Cardiac fibroblast (primary cell): ENCODE measurements at regions not wholly inside any gene's neighbourhood (a gene's known extent, or its start where the extent isn't known, plus 50 kb on each side); places are given as distances from the start of the nearest gene placed in this dataset.

Experiments
- DNase-seq, 2 donors: peaks; one replicate each; pipeline versions ENCODE4 v3.0.0 to v3.0.0-alpha.2; 2010; ENCODE audit warnings: low read depth in 2 of 2
- H3K4me3 ChIP-seq, 2 donors: replicated peaks in 1 of 2; 1 replicate in 1 of 2; 2 replicates in 1 of 2; pipeline ENCODE4 v1.5.1; 2011; ENCODE audit warnings: low read depth in 2 of 2, low read length in 2 of 2, mild to moderate bottlenecking in 2 of 2, moderate library complexity in 1 of 2
- TF ChIP-seq, protein P1 (sequence below): IDR thresholded peaks from one replicate; pipeline ENCODE4 v1.5.1; 2011; ENCODE audit warnings: low read depth, mild to moderate bottlenecking, low read length, inconsistent platforms

DNA sequence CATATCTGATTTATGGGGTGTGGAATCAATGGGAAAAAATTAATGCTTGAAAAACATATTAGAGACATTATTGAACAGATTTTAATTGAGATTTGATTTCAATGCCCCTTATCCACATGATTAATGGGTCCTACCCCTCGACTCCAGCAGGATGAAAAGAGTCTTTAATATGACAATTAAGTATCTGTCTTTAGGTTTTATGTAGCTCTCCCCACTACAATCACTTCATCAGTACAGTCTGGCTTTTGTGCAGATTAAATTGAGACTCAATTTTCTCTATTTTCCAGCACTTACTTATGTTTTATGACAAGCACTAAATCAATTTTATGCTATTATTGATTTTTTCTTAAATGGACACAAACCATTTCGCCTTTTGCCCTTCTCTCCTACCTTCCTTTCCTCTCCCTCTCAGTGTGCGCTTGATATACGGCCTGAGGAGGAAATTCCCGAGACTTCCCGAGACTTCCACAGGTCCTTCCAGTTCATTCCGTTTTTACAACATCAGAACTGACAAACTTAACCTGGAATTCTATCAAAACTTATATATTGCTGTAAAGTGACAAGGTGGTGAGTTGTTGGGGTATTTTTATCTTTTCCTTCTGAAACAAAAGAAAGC, 555.1 kb upstream of the SALL3 start:
- no peak for DNase-seq
- TF ChIP-seq, protein P1, sequence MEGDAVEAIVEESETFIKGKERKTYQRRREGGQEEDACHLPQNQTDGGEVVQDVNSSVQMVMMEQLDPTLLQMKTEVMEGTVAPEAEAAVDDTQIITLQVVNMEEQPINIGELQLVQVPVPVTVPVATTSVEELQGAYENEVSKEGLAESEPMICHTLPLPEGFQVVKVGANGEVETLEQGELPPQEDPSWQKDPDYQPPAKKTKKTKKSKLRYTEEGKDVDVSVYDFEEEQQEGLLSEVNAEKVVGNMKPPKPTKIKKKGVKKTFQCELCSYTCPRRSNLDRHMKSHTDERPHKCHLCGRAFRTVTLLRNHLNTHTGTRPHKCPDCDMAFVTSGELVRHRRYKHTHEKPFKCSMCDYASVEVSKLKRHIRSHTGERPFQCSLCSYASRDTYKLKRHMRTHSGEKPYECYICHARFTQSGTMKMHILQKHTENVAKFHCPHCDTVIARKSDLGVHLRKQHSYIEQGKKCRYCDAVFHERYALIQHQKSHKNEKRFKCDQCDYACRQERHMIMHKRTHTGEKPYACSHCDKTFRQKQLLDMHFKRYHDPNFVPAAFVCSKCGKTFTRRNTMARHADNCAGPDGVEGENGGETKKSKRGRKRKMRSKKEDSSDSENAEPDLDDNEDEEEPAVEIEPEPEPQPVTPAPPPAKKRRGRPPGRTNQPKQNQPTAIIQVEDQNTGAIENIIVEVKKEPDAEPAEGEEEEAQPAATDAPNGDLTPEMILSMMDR = no peak
- H3K4me3 ChIP-seq = no peak overlapping the region

DNA sequence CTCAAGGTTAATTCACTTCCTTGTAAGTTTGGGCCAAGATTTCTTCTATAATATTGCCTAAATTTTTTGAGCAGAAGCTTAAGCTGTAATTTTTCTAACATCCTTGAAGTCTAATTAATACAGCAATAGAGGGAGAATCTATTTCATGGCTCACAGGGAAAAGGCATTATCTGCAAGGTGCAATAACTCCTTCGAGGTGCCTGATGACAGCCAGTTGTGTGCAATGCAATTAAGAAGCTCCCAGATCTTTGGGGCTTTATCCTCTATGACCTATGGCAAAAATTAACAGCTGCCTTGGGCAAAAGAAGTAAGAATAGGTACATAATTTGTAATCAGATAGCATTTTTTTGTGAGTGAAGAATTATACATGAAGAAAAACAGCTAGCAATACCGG, 554.6 kb upstream of the SALL3 start:
- TF ChIP-seq, protein P1 = no peak
- H3K4me3 ChIP-seq = no peak overlapping the region
- DNase-seq = no peak

GRCh38 chr18:78427081-78427480, 552.5 kb upstream of the SALL3 start:
- DNase-seq = no peak
- TF ChIP-seq, protein P1 = no peak
- no peak overlapping the region for H3K4me3 ChIP-seq

- no peak overlapping the region for H3K4me3 ChIP-seq
- no peak for DNase-seq
- TF ChIP-seq, protein P1 = no peak
These were observed 550.2 kb upstream of the SALL3 start for GRCh38 chr18:78429127-78430108.

DNA sequence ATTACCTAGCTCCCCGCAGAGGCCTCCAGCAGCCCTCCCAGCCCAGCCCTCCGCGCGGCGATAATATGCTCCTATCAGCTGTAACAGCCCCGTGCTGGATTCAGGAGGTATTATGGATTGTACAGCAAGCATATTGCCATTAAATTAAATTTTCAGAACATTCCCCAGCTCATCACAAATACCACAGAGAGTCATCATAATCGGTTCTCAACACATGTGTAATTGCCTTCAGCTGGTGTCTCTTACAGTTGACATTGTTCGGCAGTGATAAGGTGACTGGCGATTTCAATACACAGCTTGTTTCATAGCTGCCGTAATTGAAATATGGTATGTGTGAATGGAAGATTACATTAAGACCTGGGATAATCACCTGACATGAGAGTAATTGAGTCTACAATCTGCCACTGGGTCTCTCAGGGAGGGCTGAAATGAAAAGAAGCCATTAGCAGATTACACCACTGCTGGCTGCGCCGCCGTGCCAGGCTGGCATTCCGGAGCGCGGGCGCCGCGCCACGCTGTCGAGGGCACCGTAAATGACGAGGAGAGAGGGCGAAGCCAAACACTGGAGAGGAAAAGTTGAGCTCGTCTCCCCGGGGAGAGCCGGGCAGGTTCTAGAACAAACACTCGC, 549.4 kb upstream of the SALL3 start:
- no peak overlapping the region for H3K4me3 ChIP-seq
- TF ChIP-seq, protein P1 = no peak
- no peak for DNase-seq

DNA sequence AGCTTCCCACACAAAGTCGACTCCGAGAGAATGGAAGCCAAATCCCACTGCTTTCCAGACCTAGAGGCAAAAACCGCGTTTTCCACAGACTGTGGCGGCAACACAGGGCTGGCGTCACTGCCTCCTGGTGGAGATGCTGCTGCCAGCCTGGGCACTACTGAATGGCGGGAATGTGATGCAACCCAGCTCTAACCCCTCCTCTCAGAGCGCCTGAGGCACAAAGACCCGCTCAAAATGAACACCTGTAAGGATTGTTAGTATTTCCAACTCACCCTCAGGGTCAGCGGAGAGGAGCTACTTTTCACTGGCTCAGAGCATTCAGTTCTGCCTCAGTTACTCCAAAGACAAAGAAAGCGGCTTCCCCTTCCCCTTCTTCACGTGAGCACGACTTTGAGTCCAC, 548.0 kb upstream of the SALL3 start:
- no peak for DNase-seq
- TF ChIP-seq, protein P1 = no peak
- H3K4me3 ChIP-seq = no peak overlapping the region
